ENCODE measurements at regions not wholly inside any gene's neighbourhood (a gene's known extent, or its start where the extent isn't known, plus 50 kb on each side); places are given as distances from the start of the nearest gene placed in this dataset.

- DNase-seq (ENCODE audit: low spot score), result no peak
Measured at GRCh38 chr11:37076866-37077265, 478.8 kb upstream of the RAG2 start.

- no peak for DNase-seq (ENCODE audit: low spot score)
Measured at GRCh38 chr11:37072538-37073055, 474.6 kb upstream of the RAG2 start.

- DNase-seq (ENCODE audit: low spot score), result no peak
Measured at GRCh38 chr11:37050311-37050710, 452.3 kb upstream of the RAG2 start.

GRCh38 chr11:37040921-37041320 lies 442.9 kb upstream of the RAG2 start:
- no peak for DNase-seq (ENCODE audit: low spot score)

- no peak for DNase-seq (ENCODE audit: low spot score)
Measured at GRCh38 chr11:37038911-37039310, 440.9 kb upstream of the RAG2 start.

GRCh38 chr11:37026741-37027140 lies 428.7 kb upstream of the RAG2 start:
- DNase-seq (ENCODE audit: low spot score), result no peak

GRCh38 chr11:37026326-37026725 lies 428.3 kb upstream of the RAG2 start:
- no peak for DNase-seq (ENCODE audit: low spot score)

- no peak for DNase-seq (ENCODE audit: low spot score)
Measured at GRCh38 chr11:37006563-37006962, 408.5 kb upstream of the RAG2 start.

GRCh38 chr11:37002831-37003230 lies 404.8 kb upstream of the RAG2 start:
- no peak for DNase-seq (ENCODE audit: low spot score)

GRCh38 chr11:36997656-36998055 lies 399.6 kb upstream of the RAG2 start:
- no peak for DNase-seq (ENCODE audit: low spot score)

GRCh38 chr11:36996795-36997194 lies 398.8 kb upstream of the RAG2 start:
- no peak for DNase-seq (ENCODE audit: low spot score)

- DNase-seq (ENCODE audit: low spot score), result no peak
Measured at GRCh38 chr11:36994208-36994607, 396.2 kb upstream of the RAG2 start.

GRCh38 chr11:36988556-36988955 lies 390.5 kb upstream of the RAG2 start:
- no peak for DNase-seq (ENCODE audit: low spot score)

- no peak for DNase-seq (ENCODE audit: low spot score)
Measured at GRCh38 chr11:36985562-36985961, 387.5 kb upstream of the RAG2 start.

- no peak for DNase-seq (ENCODE audit: low spot score)
Measured at GRCh38 chr11:36976741-36977140, 378.7 kb upstream of the RAG2 start.

- no peak for DNase-seq (ENCODE audit: low spot score)
Measured at GRCh38 chr11:36974771-36975170, 376.7 kb upstream of the RAG2 start.

GRCh38 chr11:36953976-36954375 lies 355.9 kb upstream of the RAG2 start:
- DNase-seq (ENCODE audit: low spot score), result no peak

GRCh38 chr11:36948460-36949127 lies 350.6 kb upstream of the RAG2 start:
- DNase-seq (ENCODE audit: low spot score), result no peak

- no peak for DNase-seq (ENCODE audit: low spot score)
Measured at GRCh38 chr11:36945384-36945783, 347.3 kb upstream of the RAG2 start.

GRCh38 chr11:36933481-36933880 lies 335.4 kb upstream of the RAG2 start:
- no peak for DNase-seq (ENCODE audit: low spot score)

GRCh38 chr11:36931139-36931538 lies 333.1 kb upstream of the RAG2 start:
- no peak for DNase-seq (ENCODE audit: low spot score)

GRCh38 chr11:36930256-36930655 lies 332.2 kb upstream of the RAG2 start:
- no peak for DNase-seq (ENCODE audit: low spot score)

- DNase-seq (ENCODE audit: low spot score), result no peak
Measured at GRCh38 chr11:36929401-36929800, 331.4 kb upstream of the RAG2 start.

- DNase-seq (ENCODE audit: low spot score), result no peak
Measured at GRCh38 chr11:36928621-36929020, 330.6 kb upstream of the RAG2 start.

All from mucosa of gallbladder (tissue), 1 donor.